ENCODE measurements at regions not wholly inside any gene's neighbourhood (a gene's known extent, or its start where the extent isn't known, plus 50 kb on each side); places are given as distances from the start of the nearest gene placed in this dataset.

- no peak for TF ChIP-seq JARID2 (CRISPR knock-in tag; IDR thresholded peaks at IDR 0.05; ENCODE audit: insufficient replicate concordance)
- TF ChIP-seq ARHGAP35 (CRISPR knock-in tag; IDR thresholded peaks at IDR 0.05; ENCODE audit: borderline replicate concordance) = no peak
- no peak for TF ChIP-seq MYC (CRISPR knock-in tag; IDR thresholded peaks at IDR 0.05; ENCODE audit: borderline replicate concordance)
- no peak for TF ChIP-seq MNT (IDR thresholded peaks at IDR 0.05)
- no peak for TF ChIP-seq SP1 (IDR thresholded peaks at IDR 0.05)
- no peak for TF ChIP-seq SP1 (CRISPR knock-in tag; IDR thresholded peaks at IDR 0.05)
- no peak for TF ChIP-seq FOXK1 (CRISPR knock-in tag; IDR thresholded peaks at IDR 0.05; ENCODE audit: borderline replicate concordance, low read depth)
- no peak for TF ChIP-seq HNRNPUL1 (IDR thresholded peaks at IDR 0.05; ENCODE audit: low read depth, low read length)
- TF ChIP-seq FOXP4 (CRISPR knock-in tag; IDR thresholded peaks at IDR 0.05) = no peak
- no peak for TF ChIP-seq PATZ1 (CRISPR knock-in tag; IDR thresholded peaks at IDR 0.05)
- no peak for TF ChIP-seq SMARCC2 (IDR thresholded peaks at IDR 0.05)
- no peak for TF ChIP-seq MTF1 (CRISPR knock-in tag; IDR thresholded peaks at IDR 0.05)
- TF ChIP-seq ZNF724P (CRISPR knock-in tag; IDR thresholded peaks at IDR 0.05; ENCODE audit: borderline replicate concordance) = no peak
- no peak for TF ChIP-seq ZNF280B (CRISPR knock-in tag; IDR thresholded peaks at IDR 0.05; ENCODE audit: borderline replicate concordance)
Observed at GRCh38 chr11:112649856-112650255, 311.4 kb upstream of the NCAM1 start.

All from HepG2 (cell line).